Glutamatergic neuron (in vitro differentiated cells): ENCODE measurements at regions not wholly inside any gene's neighbourhood (a gene's known extent, or its start where the extent isn't known, plus 50 kb on each side); places are given as distances from the start of the nearest gene placed in this dataset.

Source experiments
- DNase-seq: peaks from one replicate; pipeline ENCODE4 v3.0.0; 2022
- H3K27ac Mint-ChIP-seq: one replicate; pipeline ENCODE4 v1.8.0; 2020; ENCODE audit warnings: mild to moderate bottlenecking, mixed read lengths, inconsistent platforms; ENCODE audit not compliant: unreplicated experiment
- H3K27me3 Mint-ChIP-seq: one replicate; pipeline ENCODE4 v1.8.0; 2020; ENCODE audit warnings: mild to moderate bottlenecking, moderate library complexity, mixed read lengths, inconsistent platforms; ENCODE audit not compliant: unreplicated experiment
- H3K36me3 Mint-ChIP-seq: one replicate; pipeline ENCODE4 v1.8.0; 2020; ENCODE audit warnings: mild to moderate bottlenecking, mixed read lengths, inconsistent platforms; ENCODE audit not compliant: unreplicated experiment
- H3K4me1 Mint-ChIP-seq: one replicate; pipeline ENCODE4 v1.8.0; 2020; ENCODE audit warnings: mild to moderate bottlenecking, low read depth, mixed read lengths, inconsistent platforms; ENCODE audit not compliant: unreplicated experiment
- H3K4me3 Mint-ChIP-seq: one replicate; pipeline ENCODE4 v1.8.0; 2020; ENCODE audit warnings: mild to moderate bottlenecking, mixed read lengths, inconsistent platforms; ENCODE audit not compliant: unreplicated experiment
- H3K9me3 Mint-ChIP-seq: one replicate; pipeline ENCODE4 v1.8.0; 2020; ENCODE audit warnings: mild to moderate bottlenecking, moderate library complexity, mixed read lengths, inconsistent platforms; ENCODE audit not compliant: unreplicated experiment
- CTCF ChIP-seq: fragments of 200-600 bp; sonication (generic); IDR thresholded peaks from one replicate; pipeline ENCODE4 v1.5.0; 2021; ENCODE audit not compliant: partially characterized antibody, unreplicated experiment

- H3K36me3 Mint-ChIP-seq = no peaks in the 10 kb centered on the region
- H3K27me3 Mint-ChIP-seq = peaks cover 4% of the 10 kb centered on the region
- H3K4me3 Mint-ChIP-seq = no peak overlapping the region
- DNase-seq = no peak
- peaks cover 2% of the 10 kb centered on the region for H3K9me3 Mint-ChIP-seq
- peaks cover 15% of the 10 kb centered on the region for H3K4me1 Mint-ChIP-seq
- no peak overlapping the region for H3K27ac Mint-ChIP-seq
- TF ChIP-seq CTCF = no peak
These were observed 572.5 kb downstream of the OLFM4 start for GRCh38 chr13:53601113-53601512.

- Mint-ChIP-seq H3K27me3 (peaks cover 4% of the 10 kb centered on the region), H3K4me1 (peaks cover 21% of the 10 kb centered on the region), H3K4me3 (no peak overlapping the region), H3K36me3 (no peaks in the 10 kb centered on the region), H3K9me3 (peaks cover 2% of the 10 kb centered on the region), H3K27ac (no peak overlapping the region)
- DNase-seq = no peak
- no peak for TF ChIP-seq CTCF
These were observed 576.7 kb downstream of the OLFM4 start for GRCh38 chr13:53605326-53605725.

GRCh38 chr13:53612200-53612599 is 583.6 kb downstream of the OLFM4 start:
- no peaks in the 10 kb centered on the region for H3K36me3 Mint-ChIP-seq
- peaks cover 21% of the 10 kb centered on the region for H3K4me1 Mint-ChIP-seq
- peaks cover 5% of the 10 kb centered on the region for H3K9me3 Mint-ChIP-seq
- DNase-seq = no peak
- peak overlapping the region; percentile 8 for H3K4me3 Mint-ChIP-seq
- H3K27ac Mint-ChIP-seq = peak overlapping the region; percentile 81
- no peaks in the 10 kb centered on the region for H3K27me3 Mint-ChIP-seq
- no peak for TF ChIP-seq CTCF

GRCh38 chr13:53622456-53622855 is 593.8 kb downstream of the OLFM4 start:
- DNase-seq = no peak
- Mint-ChIP-seq H3K27ac (no peak overlapping the region), H3K27me3 (peaks cover 4% of the 10 kb centered on the region), H3K4me3 (no peak overlapping the region), H3K4me1 (no peaks in the 10 kb centered on the region), H3K9me3 (no peaks in the 10 kb centered on the region), H3K36me3 (no peaks in the 10 kb centered on the region)
- TF ChIP-seq CTCF = no peak

GRCh38 chr13:53623146-53623545 is 594.5 kb downstream of the OLFM4 start:
- H3K4me3 Mint-ChIP-seq = no peak overlapping the region
- H3K36me3 Mint-ChIP-seq = no peaks in the 10 kb centered on the region
- no peak for DNase-seq
- H3K27ac Mint-ChIP-seq = no peak overlapping the region
- H3K4me1 Mint-ChIP-seq = no peaks in the 10 kb centered on the region
- H3K9me3 Mint-ChIP-seq = no peaks in the 10 kb centered on the region
- peaks cover 4% of the 10 kb centered on the region for H3K27me3 Mint-ChIP-seq
- TF ChIP-seq CTCF = no peak
